Activated CD4-positive, alpha-beta T cell treated with anti-CD3 and anti-CD28 coated beads for 36 hours (primary cell): ENCODE measurements at regions not wholly inside any gene's neighbourhood (a gene's known extent, or its start where the extent isn't known, plus 50 kb on each side); places are given as distances from the start of the nearest gene placed in this dataset.

Experiments used
- ATAC-seq: fragments of 200-7000 bp; cut with Tn5 transposase; one replicate; pipeline ENCODE4 v1.10.0; 2021; ENCODE audit warnings: mild to moderate bottlenecking, moderate library complexity
- CTCF ChIA-PET: fragments of 350-600 bp; sonication (Branson Sonifier 250); formaldehyde crosslinking; loops from one replicate; lab custom pipeline; 2021; ENCODE audit warnings: antibody characterized with exemption; lab: Charles Lee
- POLR2A ChIA-PET: fragments of 350-600 bp; sonication (Branson Sonifier 250); formaldehyde crosslinking; loops from one replicate; lab custom pipeline; 2021; ENCODE audit warnings: antibody characterized with exemption, inconsistent platforms; lab: Charles Lee
- DNase-seq: peaks from one replicate; pipeline ENCODE4 v3.0.0-alpha.2; 2020
- H3K27ac Mint-ChIP-seq: one replicate; pipeline ENCODE4 v1.8.0; 2021; ENCODE audit warnings: mixed read lengths
- H3K27me3 Mint-ChIP-seq: one replicate; pipeline ENCODE4 v1.8.0; 2021; ENCODE audit warnings: mixed read lengths
- H3K36me3 Mint-ChIP-seq: one replicate; pipeline ENCODE4 v1.8.0; 2021; ENCODE audit warnings: low read depth, mixed read lengths
- H3K4me1 Mint-ChIP-seq: one replicate; pipeline ENCODE4 v1.8.0; 2021; ENCODE audit warnings: mixed read lengths
- H3K4me3 Mint-ChIP-seq: one replicate; pipeline ENCODE4 v1.8.0; 2021; ENCODE audit warnings: mild to moderate bottlenecking, moderate library complexity, mixed read lengths
- H3K9me3 Mint-ChIP-seq: one replicate; pipeline ENCODE4 v1.8.0; 2021; ENCODE audit warnings: low read depth, mixed read lengths
- intact Hi-C, 2 experiments: fragments of 100-400 bp; cut with DNase I in 1 of 2; cut with micrococcal nuclease in 1 of 2; formaldehyde crosslinking; loops; one replicate each; pipeline versions ENCODE4 v1.14.2 to v1.15.1; 2022 to 2024; cut with DNase I, micrococcal nuclease

DNA sequence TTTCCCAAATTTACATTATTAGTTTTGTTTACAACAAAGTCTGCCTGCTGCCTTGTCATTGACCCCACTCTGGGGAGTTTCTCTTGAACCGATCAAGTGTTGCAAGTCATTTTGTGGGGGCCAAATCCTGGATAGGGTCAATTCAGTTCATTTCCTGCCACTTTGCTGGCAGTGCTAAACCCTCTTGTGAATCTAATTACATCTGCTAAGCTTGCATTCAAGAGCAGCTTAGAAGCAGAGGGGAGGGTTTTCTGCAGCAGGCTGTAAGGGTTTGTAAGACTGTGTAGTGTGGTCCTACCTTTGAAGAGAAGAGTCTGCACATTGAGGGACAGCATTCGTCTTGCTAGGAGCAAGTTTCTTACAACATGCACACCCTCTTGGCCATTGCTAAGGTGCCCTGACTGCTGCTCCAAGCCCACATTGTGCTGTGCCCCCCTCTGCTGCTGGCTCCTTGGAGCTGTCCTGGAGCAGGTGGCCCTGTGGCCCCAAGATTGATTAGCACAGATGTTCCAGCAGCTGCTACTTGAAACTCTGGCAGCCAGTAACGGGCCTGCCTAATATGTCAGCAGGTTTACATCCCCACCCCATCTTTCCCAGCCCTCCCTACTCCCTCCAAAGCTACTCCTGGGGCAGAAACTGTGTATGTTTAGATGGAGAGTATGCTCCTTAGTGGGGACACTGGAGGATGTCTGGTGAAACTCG, 174.5 kb upstream of the USP9Y start:
- no peak overlapping the region for H3K4me3 Mint-ChIP-seq
- CTCF ChIA-PET, result interaction anchor here (0.7 kb wide), 1 partner anchor 94 kb away, joined by 3 read pairs; no protein-coding TSS in a partner anchor

DNA sequence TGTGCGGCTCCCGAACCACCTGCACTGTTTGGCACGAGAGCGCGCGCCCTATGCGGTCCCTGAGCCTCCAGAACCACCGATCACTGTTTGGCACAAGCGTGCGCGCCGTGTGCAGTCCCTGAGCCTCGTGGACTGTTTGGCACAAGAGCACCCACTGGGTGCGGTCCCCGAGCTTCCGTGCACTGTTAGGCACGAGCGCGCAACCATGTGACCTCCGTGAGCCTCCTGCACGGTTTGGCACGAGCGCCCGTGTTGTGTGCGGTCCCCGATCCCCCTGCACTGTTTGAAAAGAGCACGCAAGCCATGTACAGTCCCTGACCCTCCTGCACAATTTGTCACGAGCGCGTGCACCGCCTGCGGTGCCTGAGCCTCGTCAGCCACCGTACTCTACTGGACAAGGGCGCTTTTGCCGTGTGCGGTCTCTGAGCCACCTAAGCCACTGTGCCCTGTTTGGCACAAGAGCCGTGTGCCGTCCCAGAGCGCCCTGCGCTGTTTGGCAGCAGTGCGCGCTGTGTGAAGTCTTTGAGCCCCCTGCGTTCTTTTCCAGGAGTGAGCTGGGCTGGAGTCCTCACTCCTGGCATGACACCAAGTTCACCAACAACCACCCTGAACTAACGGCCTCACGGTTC, 163.7 kb upstream of the USP9Y start:
- no peaks in the 10 kb centered on the region for H3K36me3 Mint-ChIP-seq
- DNase-seq (no peak), ATAC-seq (no peak)
- H3K27me3 Mint-ChIP-seq, result peaks cover 11% of the 10 kb centered on the region
- ChIA-PET POLR2A (no interaction called here), CTCF (no interaction called here)
- no peak overlapping the region for H3K27ac Mint-ChIP-seq
- peak overlapping the region; percentile 64 for H3K4me3 Mint-ChIP-seq
- H3K9me3 Mint-ChIP-seq, result no peaks in the 10 kb centered on the region
- peaks cover 11% of the 10 kb centered on the region for H3K4me1 Mint-ChIP-seq
- intact Hi-C loops, result no loop called here

More for the DNA sequence above, 174.5 kb upstream of the USP9Y start:
- no peak for DNase-seq
- intact Hi-C loops, result no loop called here
- H3K9me3 Mint-ChIP-seq, result no peaks in the 10 kb centered on the region
- ATAC-seq, result no peak
- peaks cover 14% of the 10 kb centered on the region for H3K4me1 Mint-ChIP-seq
- H3K27ac Mint-ChIP-seq, result no peak overlapping the region
- no peaks in the 10 kb centered on the region for H3K36me3 Mint-ChIP-seq
- no peaks in the 10 kb centered on the region for H3K27me3 Mint-ChIP-seq
- POLR2A ChIA-PET, result no interaction called here

DNA sequence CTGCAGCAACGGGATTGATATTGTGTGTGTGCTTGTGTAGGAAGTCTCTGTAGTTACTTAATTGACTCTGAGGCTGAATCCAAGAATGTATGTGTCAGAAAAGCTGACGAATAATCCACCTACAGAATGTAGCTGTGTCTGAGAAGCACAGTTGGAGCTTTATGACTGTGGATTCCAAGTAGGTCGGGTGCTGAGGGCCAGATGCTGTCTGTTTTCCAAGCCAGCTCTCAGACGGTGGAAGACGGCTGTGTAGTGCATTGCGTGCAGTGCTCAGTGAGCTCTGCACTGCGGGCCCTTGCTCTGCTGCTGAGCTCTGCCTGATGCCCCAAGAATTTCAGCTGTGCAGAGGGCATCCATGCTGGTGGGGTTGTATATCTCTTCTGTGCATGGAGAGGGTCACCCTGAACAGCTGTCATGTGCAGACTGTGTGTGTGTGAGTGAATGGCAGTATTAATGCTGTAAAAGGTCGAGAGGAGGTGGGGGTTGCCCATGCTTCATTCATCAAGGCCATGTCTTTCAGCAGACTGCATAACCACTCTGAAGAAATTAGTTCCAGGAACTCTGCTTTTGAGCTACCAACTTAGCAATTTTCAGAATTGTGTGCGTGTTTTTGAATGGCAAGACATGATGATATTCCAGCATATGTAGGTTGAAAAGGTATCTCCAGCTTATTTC, 154.1 kb upstream of the USP9Y start:
- peak; percentile 53 for ATAC-seq
- Mint-ChIP-seq H3K36me3 (no peaks in the 10 kb centered on the region), H3K4me1 (peaks cover 6% of the 10 kb centered on the region), H3K4me3 (no peak overlapping the region), H3K27me3 (peaks cover 5% of the 10 kb centered on the region), H3K27ac (no peak overlapping the region), H3K9me3 (peaks cover 2% of the 10 kb centered on the region)
- POLR2A ChIA-PET, result no interaction called here
- intact Hi-C loops, result no loop called here
- CTCF ChIA-PET, result interaction anchor here (0.7 kb wide), 1 partner anchor 11 kb away, joined by 4 read pairs; no protein-coding TSS in a partner anchor
- no peak for DNase-seq

DNA sequence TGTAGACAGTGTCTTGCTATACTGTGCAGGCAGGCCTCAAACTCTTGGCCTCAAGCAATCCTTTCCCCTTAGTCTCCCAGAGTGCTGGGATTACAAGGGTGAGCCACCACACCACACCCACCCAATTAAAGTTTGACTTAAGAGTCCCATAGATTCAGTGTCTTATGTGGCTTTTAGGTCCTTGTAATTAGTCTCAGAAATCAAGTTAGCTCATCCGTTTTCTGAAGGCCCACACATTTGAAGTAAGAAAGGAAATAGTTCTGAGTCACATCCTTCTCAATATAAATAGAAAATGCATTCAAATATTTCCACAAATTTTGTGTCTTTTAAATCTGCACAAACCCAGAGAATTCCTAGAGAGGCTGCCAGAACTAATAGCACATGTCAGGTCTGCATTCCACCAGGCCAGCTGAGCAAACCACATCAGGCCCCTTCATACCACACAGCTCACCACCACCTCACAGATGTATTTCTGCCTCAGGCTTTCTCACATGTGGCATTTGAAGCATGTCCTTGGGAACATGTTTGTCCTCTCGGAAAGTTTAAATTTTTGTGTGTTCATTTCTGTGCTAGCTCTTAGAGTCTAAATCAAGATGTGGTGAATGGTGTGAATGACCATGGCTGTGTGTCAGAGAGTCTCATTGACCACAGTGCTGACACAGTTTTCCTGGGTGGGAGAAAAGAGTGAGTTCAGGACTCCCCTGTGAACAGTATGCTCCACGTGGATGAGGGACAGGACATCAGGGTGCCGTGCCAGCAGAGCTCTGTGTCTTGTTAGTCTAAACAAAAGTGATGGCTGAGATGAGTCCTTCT, 148.4 kb upstream of the USP9Y start:
- DNase-seq, result peak; percentile 36
- peaks cover 35% of the 10 kb centered on the region for H3K4me1 Mint-ChIP-seq
- peak overlapping the region; percentile 25 for H3K27ac Mint-ChIP-seq
- ATAC-seq, result peak; percentile 86
- H3K9me3 Mint-ChIP-seq, result peaks cover 2% of the 10 kb centered on the region
- no peak overlapping the region for H3K4me3 Mint-ChIP-seq
- intact Hi-C loops, result loop anchor here in 1 of 2 experiments (2.0 to 10.0 kb wide), 4 partner anchors 78 to 1790 kb away; no protein-coding TSS in a partner anchor
- ChIA-PET POLR2A (no interaction called here), CTCF (interaction anchor here (2.5 kb wide), 1 partner anchor 20 kb away, joined by 9 read pairs; no protein-coding TSS in a partner anchor)
- peaks cover 5% of the 10 kb centered on the region for H3K27me3 Mint-ChIP-seq
- H3K36me3 Mint-ChIP-seq, result no peaks in the 10 kb centered on the region

DNA sequence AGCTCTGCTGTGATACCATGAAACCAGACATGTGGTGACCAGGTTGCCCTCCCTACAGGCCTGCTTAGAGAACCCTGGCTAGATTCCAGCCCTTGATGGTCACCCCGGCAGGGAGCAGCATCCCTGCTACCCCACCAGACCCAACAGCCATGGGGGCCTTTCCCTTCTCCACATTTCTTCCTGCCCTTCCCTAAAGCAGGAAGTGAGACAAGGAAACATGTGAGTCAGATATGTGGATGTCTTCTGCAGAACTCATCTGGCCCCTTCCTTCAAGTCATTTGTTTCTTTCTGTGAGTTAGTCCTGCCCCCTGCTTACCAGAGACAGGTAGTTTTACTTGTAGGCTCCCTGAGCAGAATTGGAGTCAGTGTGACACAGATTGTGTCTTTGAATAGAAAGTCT, 147.1 kb upstream of the USP9Y start:
- peak; percentile 38 for ATAC-seq
- no peak overlapping the region for H3K27ac Mint-ChIP-seq
- intact Hi-C loops, result loop anchor here in 1 of 2 experiments (2.0 to 10.0 kb wide), 4 partner anchors 79 to 1788 kb away; no protein-coding TSS in a partner anchor

DNA sequence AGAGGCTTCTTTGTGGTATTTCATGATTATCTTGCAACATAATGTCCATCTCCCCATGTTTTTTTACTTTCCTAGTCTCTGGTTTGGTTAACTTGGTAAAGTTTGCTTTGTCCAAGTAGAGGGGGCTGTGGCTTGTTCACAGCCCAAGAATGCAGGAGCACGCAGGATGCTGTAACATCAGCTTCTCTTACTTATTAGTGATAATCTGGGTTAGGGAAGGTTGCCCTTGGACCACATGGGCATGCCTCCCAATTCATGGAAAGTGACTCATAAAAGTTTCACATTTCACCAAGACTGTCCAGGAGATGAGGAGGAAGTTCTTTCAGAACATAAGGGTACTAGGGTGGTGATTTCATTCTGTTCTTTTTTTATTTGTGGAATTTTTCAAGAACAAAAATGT, 146.0 kb upstream of the USP9Y start:
- ChIA-PET CTCF (no interaction called here), POLR2A (no interaction called here)
- Mint-ChIP-seq H3K4me1 (peaks cover 52% of the 10 kb centered on the region), H3K27me3 (peaks cover 2% of the 10 kb centered on the region), H3K9me3 (peaks cover 5% of the 10 kb centered on the region), H3K27ac (no peak overlapping the region), H3K36me3 (no peaks in the 10 kb centered on the region), H3K4me3 (no peak overlapping the region)
- ATAC-seq (no peak), DNase-seq (no peak)
- intact Hi-C loops, result loop anchor here in 1 of 2 experiments (10.0 kb wide), 2 partner anchors 80 to 180 kb away; no protein-coding TSS in a partner anchor

More for the DNA sequence above, 147.1 kb upstream of the USP9Y start:
- Mint-ChIP-seq H3K27me3 (peaks cover 5% of the 10 kb centered on the region), H3K36me3 (no peaks in the 10 kb centered on the region), H3K4me1 (peaks cover 43% of the 10 kb centered on the region), H3K4me3 (no peak overlapping the region), H3K9me3 (no peaks in the 10 kb centered on the region)
- ChIA-PET POLR2A (no interaction called here), CTCF (no interaction called here)
- DNase-seq, result no peak

DNA sequence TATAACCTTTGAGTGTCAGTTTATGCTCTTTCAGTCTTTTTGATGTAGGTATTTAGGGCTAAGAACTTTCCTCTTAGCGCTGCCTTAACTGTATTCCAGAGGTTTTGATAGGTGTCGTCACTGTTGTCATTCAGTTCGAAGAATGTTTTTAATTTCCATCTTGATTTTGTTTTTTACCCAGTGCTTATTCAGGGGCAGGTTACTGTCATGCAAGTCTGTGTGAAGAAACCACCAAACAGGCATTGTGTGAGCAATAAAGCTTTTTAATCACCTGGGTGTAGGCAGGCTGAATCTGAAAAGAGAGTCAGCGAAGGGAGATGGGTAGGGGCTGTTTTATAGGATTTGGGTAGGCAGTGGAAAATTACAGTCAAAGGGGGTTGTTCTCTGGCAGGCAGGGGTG, 142.0 kb upstream of the USP9Y start:
- H3K4me3 Mint-ChIP-seq, result peak overlapping the region; percentile 28
- intact Hi-C loops, result loop anchor here in 1 of 2 experiments (10.0 kb wide), 2 partner anchors 84 to 176 kb away; no protein-coding TSS in a partner anchor

DNA sequence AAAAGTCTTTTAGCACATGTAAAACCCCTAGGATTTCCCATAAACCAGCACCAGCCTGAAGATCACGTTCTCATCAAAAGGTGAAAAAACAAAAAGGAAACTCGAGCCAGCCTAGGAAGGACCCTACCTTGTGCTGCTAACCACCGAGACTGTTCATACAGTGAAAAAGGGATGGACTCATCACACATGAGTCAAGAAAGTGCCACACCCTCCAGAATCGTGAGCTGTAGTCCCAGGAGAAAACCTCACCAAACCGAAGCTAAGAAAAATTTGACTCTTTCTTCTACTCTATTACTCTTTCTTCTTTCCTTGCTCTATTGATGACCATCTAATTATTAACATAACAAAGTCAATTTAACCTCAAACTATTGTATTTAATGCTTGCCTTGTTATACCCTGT, 124.8 kb upstream of the USP9Y start:
- H3K4me3 Mint-ChIP-seq, result no peak overlapping the region
- POLR2A ChIA-PET, result no interaction called here
- no peak overlapping the region for H3K27ac Mint-ChIP-seq
- CTCF ChIA-PET, result no interaction called here
- peaks cover 3% of the 10 kb centered on the region for H3K4me1 Mint-ChIP-seq
- no peak for ATAC-seq
- no peaks in the 10 kb centered on the region for H3K27me3 Mint-ChIP-seq
- H3K36me3 Mint-ChIP-seq, result peaks cover 1% of the 10 kb centered on the region
- DNase-seq, result no peak
- intact Hi-C loops, result no loop called here
- H3K9me3 Mint-ChIP-seq, result no peaks in the 10 kb centered on the region

More for the DNA sequence above, 142.0 kb upstream of the USP9Y start:
- ATAC-seq (peak; percentile 63), DNase-seq (no peak)
- Mint-ChIP-seq H3K27ac (peak overlapping the region; percentile 45), H3K9me3 (peaks cover 27% of the 10 kb centered on the region), H3K36me3 (no peaks in the 10 kb centered on the region), H3K4me1 (peaks cover 26% of the 10 kb centered on the region), H3K27me3 (no peaks in the 10 kb centered on the region)
- CTCF ChIA-PET, result no interaction called here
- POLR2A ChIA-PET, result no interaction called here

DNA sequence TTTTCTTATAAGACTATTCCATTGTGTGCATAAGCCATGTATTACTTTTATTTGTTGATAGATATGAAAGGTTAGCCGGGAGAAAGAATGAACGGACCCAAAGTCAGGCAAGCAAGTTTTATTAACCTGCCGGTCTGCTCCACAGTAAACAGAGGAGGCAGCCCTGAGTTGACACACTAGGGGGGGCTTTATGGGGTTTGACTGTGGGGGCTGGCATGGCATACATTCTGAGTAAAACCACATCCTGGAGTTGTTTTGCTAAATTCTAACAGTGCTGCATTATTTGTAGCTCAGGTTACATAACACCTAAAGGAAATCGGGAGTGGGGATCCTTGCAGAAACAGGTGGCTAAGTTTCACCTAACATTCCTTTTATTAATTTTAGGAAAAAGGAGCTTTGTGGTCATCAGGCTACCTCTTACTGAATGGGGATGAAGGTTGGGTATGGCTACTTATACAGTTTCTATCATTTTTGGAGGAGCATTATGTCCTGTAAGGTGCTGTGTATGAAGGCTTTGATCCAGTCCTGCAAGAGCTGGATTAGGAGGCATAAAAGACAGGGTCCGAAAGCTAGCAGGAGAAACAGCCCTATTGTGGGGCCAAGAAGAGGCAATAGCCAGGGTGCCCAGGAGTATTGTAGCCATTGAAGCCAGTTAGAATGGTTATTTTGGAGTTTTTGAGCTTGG, 107.4 kb upstream of the USP9Y start:
- H3K27me3 Mint-ChIP-seq, result no peaks in the 10 kb centered on the region
- intact Hi-C loops, result no loop called here
- peaks cover 37% of the 10 kb centered on the region for H3K9me3 Mint-ChIP-seq
- DNase-seq (peak; percentile 8), ATAC-seq (peak; percentile 72)
- H3K27ac Mint-ChIP-seq, result no peak overlapping the region
- peaks cover 25% of the 10 kb centered on the region for H3K36me3 Mint-ChIP-seq
- ChIA-PET CTCF (no interaction called here), POLR2A (no interaction called here)
- H3K4me3 Mint-ChIP-seq, result no peak overlapping the region
- peaks cover 20% of the 10 kb centered on the region for H3K4me1 Mint-ChIP-seq

DNA sequence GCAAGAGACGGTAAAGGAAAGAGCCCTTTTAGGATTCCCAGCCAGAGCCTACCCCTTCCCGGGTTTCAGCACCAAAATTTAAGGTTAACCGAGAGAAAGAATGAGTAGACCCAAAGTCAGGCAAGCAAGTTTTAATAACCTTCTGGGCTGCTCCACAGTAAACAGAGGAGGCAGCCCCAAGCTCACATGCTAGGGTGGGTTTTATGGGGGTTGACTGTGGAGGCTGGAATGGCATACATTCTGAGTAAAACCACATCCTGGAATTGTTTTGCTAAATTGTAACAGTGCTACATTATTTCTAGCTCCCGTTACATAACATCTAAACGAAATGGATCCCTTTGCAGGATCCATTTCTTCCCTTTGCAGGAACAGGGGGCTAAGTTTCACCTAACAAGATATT, 102.2 kb upstream of the USP9Y start:
- CTCF ChIA-PET, result no interaction called here
- ATAC-seq, result no peak
- no peak for DNase-seq
- POLR2A ChIA-PET, result no interaction called here
- intact Hi-C loops, result no loop called here
- Mint-ChIP-seq H3K27me3 (no peaks in the 10 kb centered on the region), H3K27ac (no peak overlapping the region), H3K36me3 (peaks cover 31% of the 10 kb centered on the region), H3K4me1 (peaks cover 19% of the 10 kb centered on the region), H3K4me3 (no peak overlapping the region), H3K9me3 (peaks cover 41% of the 10 kb centered on the region)
